Mammary epithelial cell (primary cell): ENCODE measurements at regions not wholly inside any gene's neighbourhood (a gene's known extent, or its start where the extent isn't known, plus 50 kb on each side); places are given as distances from the start of the nearest gene placed in this dataset.

Experiments
- CTCF ChIP-seq, 2 donors: IDR thresholded peaks in 1 of 2; conservative IDR thresholded peaks in 1 of 2; 2 replicates each; pipeline ENCODE4 v1.5.1; 2011 to 2012; ENCODE audit warnings: inconsistent platforms in 2 of 2, low read length in 2 of 2, mild to moderate bottlenecking in 2 of 2, control low read depth in 1 of 2, low read depth in 1 of 2; ENCODE audit not compliant: insufficient read depth in 1 of 2; ENCODE audit errors: extremely low read depth in 1 of 2
- EZH2 ChIP-seq: IDR thresholded peaks from 2 replicates; pipeline ENCODE4 v1.6.1; 2012; ENCODE audit warnings: low read length, inconsistent platforms, borderline replicate concordance

GRCh38 chr3:168493412-168494205 lies 397.9 kb upstream of the GOLIM4 start:
- no peak for TF ChIP-seq EZH2
- TF ChIP-seq CTCF (conservative IDR thresholded peaks at IDR 0.05 in 1 of 2, IDR thresholded peaks at IDR 0.05 in 1 of 2; ENCODE audit: extremely low read depth in 1 of 2, insufficient read depth in 1 of 2, low read depth in 1 of 2, low read length in 2 of 2) = no peak
